Upper lobe of right lung (tissue), 1 donor: ENCODE measurements at regions not wholly inside any gene's neighbourhood (a gene's known extent, or its start where the extent isn't known, plus 50 kb on each side); places are given as distances from the start of the nearest gene placed in this dataset.

ENCODE experiments used
- ATAC-seq: fragments of 200-7000 bp; cut with Tn5 transposase; one replicate; pipeline ENCODE4 v1.9.1; 2020; ENCODE audit warnings: mild to moderate bottlenecking, moderate library complexity
- DNase-seq: peaks from one replicate; pipeline ENCODE4 v3.0.0-alpha.2; 2020
- H3K27ac ChIP-seq: fragments of 200-600 bp; one replicate; pipeline ENCODE4 v1.8.0; 2022
- H3K27me3 ChIP-seq: fragments of 200-600 bp; one replicate; pipeline ENCODE4 v1.8.0; 2022; ENCODE audit warnings: mild to moderate bottlenecking
- H3K36me3 ChIP-seq: fragments of 200-600 bp; one replicate; pipeline ENCODE4 v1.8.0; 2022
- H3K4me1 ChIP-seq: fragments of 200-600 bp; one replicate; pipeline ENCODE4 v1.8.0; 2022
- H3K4me3 ChIP-seq: fragments of 200-600 bp; one replicate; pipeline ENCODE4 v1.8.0; 2022; ENCODE audit warnings: mild to moderate bottlenecking
- H3K9me3 ChIP-seq: fragments of 200-600 bp; one replicate; pipeline ENCODE4 v1.8.0; 2022
- CTCF ChIP-seq: fragments of 200-600 bp; IDR thresholded peaks from one replicate; pipeline ENCODE4 v1.8.0; 2022; ENCODE audit warnings: antibody characterized with exemption
- intact Hi-C: fragments of 100-400 bp; cut with DNase I; formaldehyde crosslinking; loops from one replicate; pipeline ENCODE4 v1.11.0; 2022
- donor health status: DM: no; HTN: yes; CAD: no; lungs with severe emphysema.

- intact Hi-C loops, result no loop called here
- H3K9me3 ChIP-seq, result no peaks in the 10 kb centered on the region
- no peaks in the 10 kb centered on the region for H3K36me3 ChIP-seq
- no peak overlapping the region for H3K4me3 ChIP-seq
- no peaks in the 10 kb centered on the region for H3K4me1 ChIP-seq
- H3K27me3 ChIP-seq, result no peaks in the 10 kb centered on the region
- DNase-seq (no peak), ATAC-seq (no peak)
- TF ChIP-seq CTCF, result no peak
- H3K27ac ChIP-seq, result no peak overlapping the region
Measured at GRCh38 chr11:25317216-25317615, 820.4 kb downstream of the LUZP2 start.

- no peaks in the 10 kb centered on the region for H3K4me1 ChIP-seq
- H3K27me3 ChIP-seq, result no peaks in the 10 kb centered on the region
- no peak overlapping the region for H3K27ac ChIP-seq
- ATAC-seq (no peak), DNase-seq (no peak)
- no peaks in the 10 kb centered on the region for H3K36me3 ChIP-seq
- TF ChIP-seq CTCF, result no peak
- H3K4me3 ChIP-seq, result no peak overlapping the region
- no peaks in the 10 kb centered on the region for H3K9me3 ChIP-seq
- intact Hi-C loops, result no loop called here
Measured at GRCh38 chr11:25319127-25319526, 822.3 kb downstream of the LUZP2 start.

GRCh38 chr11:25327656-25328055, 830.8 kb downstream of the LUZP2 start:
- Histone ChIP-seq H3K27me3 (no peaks in the 10 kb centered on the region), H3K36me3 (no peaks in the 10 kb centered on the region), H3K27ac (no peak overlapping the region), H3K4me3 (no peak overlapping the region), H3K9me3 (no peaks in the 10 kb centered on the region), H3K4me1 (no peaks in the 10 kb centered on the region)
- DNase-seq (no peak), ATAC-seq (no peak)
- intact Hi-C loops, result no loop called here
- TF ChIP-seq CTCF, result no peak

- Histone ChIP-seq H3K27me3 (no peaks in the 10 kb centered on the region), H3K9me3 (no peaks in the 10 kb centered on the region), H3K4me1 (no peaks in the 10 kb centered on the region), H3K36me3 (no peaks in the 10 kb centered on the region), H3K4me3 (no peak overlapping the region), H3K27ac (no peak overlapping the region)
- intact Hi-C loops, result no loop called here
- TF ChIP-seq CTCF, result no peak
- ATAC-seq, result no peak
- no peak for DNase-seq
Measured at GRCh38 chr11:25339281-25339680, 842.4 kb downstream of the LUZP2 start.

DNA sequence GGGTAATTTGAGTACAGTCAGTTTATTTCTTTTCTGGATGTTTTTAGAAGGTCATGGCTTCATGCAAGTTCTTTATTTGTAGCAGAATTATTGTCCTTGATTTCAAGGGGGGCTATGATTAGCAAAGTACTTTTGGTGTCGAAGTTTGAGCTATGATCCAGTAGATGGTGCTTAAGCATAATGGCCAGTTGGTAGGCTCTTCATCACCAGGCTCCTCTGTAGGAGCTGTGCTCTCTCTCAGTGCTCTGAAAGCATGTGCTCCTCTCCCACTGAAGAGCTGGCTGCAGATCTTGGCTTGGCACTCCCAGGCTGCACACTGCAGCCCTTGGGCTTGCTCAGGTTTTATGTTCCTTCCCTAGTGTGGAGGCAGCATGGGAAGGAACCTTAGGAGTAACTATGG, 852.7 kb downstream of the LUZP2 start:
- no peaks in the 10 kb centered on the region for H3K9me3 ChIP-seq
- ATAC-seq, result no peak
- no peak for DNase-seq
- no peaks in the 10 kb centered on the region for H3K27me3 ChIP-seq
- H3K4me1 ChIP-seq, result no peaks in the 10 kb centered on the region
- no peak for TF ChIP-seq CTCF
- H3K36me3 ChIP-seq, result no peaks in the 10 kb centered on the region
- intact Hi-C loops, result no loop called here
- H3K27ac ChIP-seq, result no peak overlapping the region
- no peak overlapping the region for H3K4me3 ChIP-seq
